ENCODE measurements at regions not wholly inside any gene's neighbourhood (a gene's known extent, or its start where the extent isn't known, plus 50 kb on each side); places are given as distances from the start of the nearest gene placed in this dataset.
"Not testable (repeated sequence)": the region's sequence is repeated elsewhere in the genome, so short reads cannot be mapped to it uniquely, and the experiment has no call there.

- not testable (repeated sequence) for H3K36me3 Mint-ChIP-seq (ENCODE audit: insufficient read depth); H3K27me3 Mint-ChIP-seq (ENCODE audit: low read depth); ATAC-seq; H3K9me3 Mint-ChIP-seq; DNase-seq; H3K4me1 Mint-ChIP-seq (ENCODE audit: low read depth); H3K4me3 Mint-ChIP-seq
Measured at GRCh38 chrX:102858826-102859549, 78.1 kb upstream of the RAB40AL start.

GRCh38 chrX:102859550-102859871, 77.6 kb upstream of the RAB40AL start:
- DNase-seq (no peak), ATAC-seq (no peak)
- Mint-ChIP-seq H3K27me3 (ENCODE audit: low read depth) (no peaks in the 10 kb centered on the region), H3K36me3 (ENCODE audit: insufficient read depth) (peaks cover 8% of the 10 kb centered on the region), H3K9me3 (no peaks in the 10 kb centered on the region), H3K4me1 (ENCODE audit: low read depth) (no peaks in the 10 kb centered on the region), H3K4me3 (no peak overlapping the region)

- ATAC-seq: no peak
Measured at GRCh38 chrX:102860235-102860634, 76.8 kb upstream of the RAB40AL start.

GRCh38 chrX:102863735-102864134, 73.3 kb upstream of the RAB40AL start:
- Mint-ChIP-seq H3K9me3 (no peaks in the 10 kb centered on the region), H3K27me3 (ENCODE audit: low read depth) (no peaks in the 10 kb centered on the region), H3K36me3 (ENCODE audit: insufficient read depth) (peaks cover 4% of the 10 kb centered on the region), H3K4me3 (no peak overlapping the region), H3K4me1 (ENCODE audit: low read depth) (no peaks in the 10 kb centered on the region)
- ATAC-seq (peak; percentile 57 to 80), DNase-seq (peak; percentile 79)

More at GRCh38 chrX:102860235-102860634, 76.8 kb upstream of the RAB40AL start:
- no peaks in the 10 kb centered on the region for H3K9me3 Mint-ChIP-seq
- DNase-seq: no peak
- peaks cover 10% of the 10 kb centered on the region for H3K36me3 Mint-ChIP-seq (ENCODE audit: insufficient read depth)
- H3K27me3 Mint-ChIP-seq (ENCODE audit: low read depth): no peaks in the 10 kb centered on the region
- H3K4me3 Mint-ChIP-seq: no peak overlapping the region
- H3K4me1 Mint-ChIP-seq (ENCODE audit: low read depth): no peaks in the 10 kb centered on the region

- H3K36me3 Mint-ChIP-seq (ENCODE audit: insufficient read depth): peaks cover 6% of the 10 kb centered on the region
- no peaks in the 10 kb centered on the region for H3K4me1 Mint-ChIP-seq (ENCODE audit: low read depth)
- DNase-seq (no peak), ATAC-seq (no peak)
- H3K9me3 Mint-ChIP-seq: no peaks in the 10 kb centered on the region
- H3K27me3 Mint-ChIP-seq (ENCODE audit: low read depth): no peaks in the 10 kb centered on the region
- H3K4me3 Mint-ChIP-seq: no peak overlapping the region
Measured at GRCh38 chrX:102866981-102867656, 70.0 kb upstream of the RAB40AL start.

GRCh38 chrX:102883491-102883890, 53.6 kb upstream of the RAB40AL start:
- Mint-ChIP-seq H3K36me3 (ENCODE audit: insufficient read depth) (peaks cover 3% of the 10 kb centered on the region), H3K27me3 (ENCODE audit: low read depth) (no peaks in the 10 kb centered on the region), H3K4me1 (ENCODE audit: low read depth) (no peaks in the 10 kb centered on the region), H3K9me3 (no peaks in the 10 kb centered on the region), H3K4me3 (no peak overlapping the region)
- ATAC-seq (no peak), DNase-seq (no peak)
